HEK293T (cell line): ENCODE measurements at regions not wholly inside any gene's neighbourhood (a gene's known extent, or its start where the extent isn't known, plus 50 kb on each side); places are given as distances from the start of the nearest gene placed in this dataset.

Source experiments
- CTCF ChIA-PET: fragments of 350-600 bp; formaldehyde crosslinking; extraction: SDS; loops from one replicate; lab custom pipeline; 2021; ENCODE audit warnings: antibody characterized with exemption, inconsistent platforms; lab: Yijun Ruan, JAX
- POLR2A ChIA-PET: fragments of 350-600 bp; formaldehyde crosslinking; extraction: SDS; loops from one replicate; lab custom pipeline; 2020; ENCODE audit warnings: antibody characterized with exemption, inconsistent platforms; lab: Yijun Ruan, JAX
- DNase-seq: peaks from one replicate; pipeline ENCODE4 v3.0.0; 2012; ENCODE audit warnings: mixed read lengths; ENCODE audit errors: extremely low spot score
- ARNT ChIP-seq: fragments of 450-650 bp; IDR thresholded peaks from 2 replicates; pipeline ENCODE4 v1.6.1; 2017; ENCODE audit warnings: mild to moderate bottlenecking
- BHLHE40 ChIP-seq: fragments of 450-650 bp; IDR thresholded peaks from 2 replicates; pipeline ENCODE4 v1.6.1; 2016; ENCODE audit warnings: mild to moderate bottlenecking, moderate library complexity, borderline replicate concordance
- CTBP1 ChIP-seq: fragments of 450-650 bp; IDR thresholded peaks from 2 replicates; pipeline ENCODE4 v1.6.1; 2016; ENCODE audit warnings: borderline replicate concordance
- ELF4 ChIP-seq: fragments of 450-650 bp; IDR thresholded peaks from 2 replicates; pipeline ENCODE4 v1.6.1; 2017; ENCODE audit warnings: antibody characterized with exemption
- FOXA1 ChIP-seq: fragments of 450-650 bp; IDR thresholded peaks from 2 replicates; pipeline ENCODE4 v1.6.1; 2016; ENCODE audit warnings: mild to moderate bottlenecking
- FOXK2 ChIP-seq: fragments of 450-650 bp; IDR thresholded peaks from 2 replicates; pipeline ENCODE4 v1.6.1; 2016; ENCODE audit warnings: mild to moderate bottlenecking
- FOXM1 ChIP-seq: fragments of 450-650 bp; IDR thresholded peaks from 2 replicates; pipeline ENCODE4 v1.6.1; 2017; ENCODE audit warnings: mild to moderate bottlenecking, borderline replicate concordance
- HDGF ChIP-seq: fragments of 450-650 bp; IDR thresholded peaks from 2 replicates; pipeline ENCODE4 v1.6.1; 2017; ENCODE audit warnings: antibody characterized with exemption, borderline replicate concordance
- L3MBTL2 ChIP-seq: fragments of 450-650 bp; conservative IDR thresholded peaks from 2 replicates; pipeline ENCODE4 v1.6.1; 2016; ENCODE audit warnings: mild to moderate bottlenecking
- LEF1 ChIP-seq: fragments of 450-650 bp; IDR thresholded peaks from 2 replicates; pipeline ENCODE4 v1.6.1; 2017; ENCODE audit warnings: mild to moderate bottlenecking, borderline replicate concordance
- NFRKB ChIP-seq: fragments of 450-650 bp; IDR thresholded peaks from 2 replicates; pipeline ENCODE4 v1.6.1; 2016; ENCODE audit warnings: mild to moderate bottlenecking, moderate library complexity
- PKNOX1 ChIP-seq: fragments of 450-650 bp; IDR thresholded peaks from 2 replicates; pipeline ENCODE4 v1.6.1; 2016
- SP1 ChIP-seq: fragments of 450-650 bp; IDR thresholded peaks from 2 replicates; pipeline ENCODE4 v1.6.1; 2017
- SUZ12 ChIP-seq: fragments of 450-650 bp; IDR thresholded peaks from 2 replicates; pipeline ENCODE4 v1.6.1; 2016; ENCODE audit warnings: mild to moderate bottlenecking
- TARDBP ChIP-seq: fragments of 450-650 bp; IDR thresholded peaks from 2 replicates; pipeline ENCODE4 v1.6.1; 2016
- ZNF384 ChIP-seq: fragments of 450-650 bp; IDR thresholded peaks from 2 replicates; pipeline ENCODE4 v1.6.1; 2016

DNA sequence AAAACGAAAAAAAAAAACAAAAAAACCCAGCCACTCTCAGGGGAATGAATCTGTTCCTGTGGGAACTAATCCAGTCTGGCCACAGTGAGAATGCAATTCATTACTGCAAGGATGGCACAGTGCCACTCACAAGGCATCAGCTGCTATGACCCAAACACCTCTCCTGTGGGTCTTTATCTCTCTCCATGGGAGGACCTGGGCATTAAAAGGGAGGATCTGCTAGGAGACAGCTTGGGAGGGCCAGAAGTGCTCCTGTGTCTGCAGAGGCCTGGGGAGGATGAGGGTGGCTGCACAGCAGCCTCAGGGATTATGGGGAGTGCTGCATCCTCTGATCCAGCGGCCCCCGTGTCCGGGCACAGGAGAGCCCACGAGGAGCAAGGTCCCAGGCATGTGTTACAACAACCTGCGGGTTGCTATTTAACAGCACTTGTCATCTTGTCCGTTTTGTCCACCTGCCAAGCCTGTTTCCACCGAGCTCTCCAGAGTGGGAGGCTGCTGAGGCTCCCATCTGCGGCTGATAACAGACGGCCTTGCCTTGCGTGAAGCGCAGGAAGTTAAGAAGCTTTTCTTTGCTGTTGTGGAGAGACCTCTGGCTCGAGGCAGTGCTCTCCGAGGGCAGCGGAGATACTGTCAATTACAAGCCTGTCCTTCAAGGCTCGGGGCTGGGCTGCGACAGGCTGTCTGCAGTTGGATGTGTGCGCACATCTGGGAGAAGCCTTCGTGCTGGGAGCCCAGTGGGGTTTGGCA is 97.7 kb downstream of the NXPE2 start:
- POLR2A ChIA-PET: no interaction called here
- TF ChIP-seq SP1 (no peak), L3MBTL2 (no peak), FOXK2 (no peak), ARNT (no peak)
- no peak for DNase-seq
- CTCF ChIA-PET: no interaction called here

DNA sequence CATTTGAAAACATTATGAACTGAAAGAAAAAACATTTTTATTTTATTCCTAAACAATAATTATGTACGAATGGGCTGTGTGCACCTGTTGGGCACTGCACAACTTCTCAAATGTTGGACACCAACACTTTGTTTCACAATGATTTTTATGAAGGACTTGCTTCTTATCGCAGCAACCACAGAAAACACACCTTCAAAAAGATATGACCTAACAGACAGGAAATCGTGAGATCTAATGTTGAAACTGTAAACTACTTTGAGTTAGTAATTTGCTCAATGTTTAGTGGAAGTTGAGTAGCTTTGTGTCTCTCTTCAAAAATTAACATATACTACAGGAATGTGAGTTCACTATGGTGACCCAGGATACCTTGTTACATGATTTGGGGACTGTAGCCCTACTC is 98.6 kb downstream of the NXPE2 start:
- ChIA-PET CTCF (no interaction called here), POLR2A (no interaction called here)
- no peak for TF ChIP-seq L3MBTL2
- no peak for TF ChIP-seq NFRKB
- no peak for DNase-seq

GRCh38 chr11:114779189-114779588 is 100.9 kb downstream of the NXPE2 start:
- DNase-seq: no peak
- ChIA-PET CTCF (no interaction called here), POLR2A (no interaction called here)
- no peak for TF ChIP-seq FOXK2
- no peak for TF ChIP-seq LEF1
- TF ChIP-seq ZNF384: no peak
- no peak for TF ChIP-seq SP1
- no peak for TF ChIP-seq PKNOX1
- no peak for TF ChIP-seq CTBP1
- TF ChIP-seq BHLHE40: no peak
- TF ChIP-seq ELF4: no peak
- TF ChIP-seq SUZ12: no peak
- no peak for TF ChIP-seq TARDBP
- no peak for TF ChIP-seq FOXA1
- TF ChIP-seq L3MBTL2: no peak
- TF ChIP-seq ARNT: no peak
- TF ChIP-seq NFRKB: no peak
- no peak for TF ChIP-seq FOXM1
- TF ChIP-seq HDGF: no peak

GRCh38 chr11:114782650-114783310 is 104.5 kb downstream of the NXPE2 start:
- DNase-seq: no peak
- TF ChIP-seq ELF4: no peak
- TF ChIP-seq BHLHE40: no peak
- TF ChIP-seq FOXM1: no peak
- TF ChIP-seq FOXK2: no peak
- TF ChIP-seq LEF1: no peak
- no peak for TF ChIP-seq SP1
- TF ChIP-seq ZNF384: no peak
- no peak for TF ChIP-seq L3MBTL2
- TF ChIP-seq SUZ12: no peak
- no peak for TF ChIP-seq PKNOX1
- no peak for TF ChIP-seq HDGF
- TF ChIP-seq ARNT: no peak
- no peak for TF ChIP-seq NFRKB
- TF ChIP-seq TARDBP: no peak
- TF ChIP-seq FOXA1: no peak
- TF ChIP-seq CTBP1: no peak
- ChIA-PET POLR2A (no interaction called here), CTCF (interaction anchor here (0.9 kb wide), 1 partner anchor 15 kb away, joined by 3 read pairs; no protein-coding TSS in a partner anchor)

- DNase-seq: no peak
- POLR2A ChIA-PET: no interaction called here
- TF ChIP-seq CTBP1 (peak; percentile 18; the same call in 1 of the 2 replicates), TARDBP (no peak)
- CTCF ChIA-PET: interaction anchor here (0.5 to 0.9 kb wide), 4 partner anchors 14 to 718 kb away, joined by 3 read pairs; no protein-coding TSS in a partner anchor
These were observed 105.5 kb downstream of the NXPE2 start for GRCh38 chr11:114783805-114784204.

GRCh38 chr11:114784216-114784615 is 105.9 kb downstream of the NXPE2 start:
- ChIA-PET POLR2A (no interaction called here), CTCF (interaction anchor here (0.6 to 1.0 kb wide), 3 partner anchors 10 to 718 kb away, joined by 3 to 4 read pairs (median 3); no protein-coding TSS in a partner anchor)
- TF ChIP-seq TARDBP (no peak), SP1 (no peak), FOXK2 (no peak), ELF4 (no peak), LEF1 (no peak), FOXM1 (no peak), CTBP1 (no peak), ZNF384 (no peak), BHLHE40 (no peak), ARNT (no peak), NFRKB (no peak), PKNOX1 (no peak), SUZ12 (no peak), FOXA1 (no peak)
- DNase-seq: no peak
